ENCODE measurements at regions not wholly inside any gene's neighbourhood (a gene's known extent, or its start where the extent isn't known, plus 50 kb on each side); places are given as distances from the start of the nearest gene placed in this dataset.

GRCh38 chr4:185956544-185956940 lies 112.4 kb upstream of the TLR3 start:
- TF ChIP-seq, protein P1, sequence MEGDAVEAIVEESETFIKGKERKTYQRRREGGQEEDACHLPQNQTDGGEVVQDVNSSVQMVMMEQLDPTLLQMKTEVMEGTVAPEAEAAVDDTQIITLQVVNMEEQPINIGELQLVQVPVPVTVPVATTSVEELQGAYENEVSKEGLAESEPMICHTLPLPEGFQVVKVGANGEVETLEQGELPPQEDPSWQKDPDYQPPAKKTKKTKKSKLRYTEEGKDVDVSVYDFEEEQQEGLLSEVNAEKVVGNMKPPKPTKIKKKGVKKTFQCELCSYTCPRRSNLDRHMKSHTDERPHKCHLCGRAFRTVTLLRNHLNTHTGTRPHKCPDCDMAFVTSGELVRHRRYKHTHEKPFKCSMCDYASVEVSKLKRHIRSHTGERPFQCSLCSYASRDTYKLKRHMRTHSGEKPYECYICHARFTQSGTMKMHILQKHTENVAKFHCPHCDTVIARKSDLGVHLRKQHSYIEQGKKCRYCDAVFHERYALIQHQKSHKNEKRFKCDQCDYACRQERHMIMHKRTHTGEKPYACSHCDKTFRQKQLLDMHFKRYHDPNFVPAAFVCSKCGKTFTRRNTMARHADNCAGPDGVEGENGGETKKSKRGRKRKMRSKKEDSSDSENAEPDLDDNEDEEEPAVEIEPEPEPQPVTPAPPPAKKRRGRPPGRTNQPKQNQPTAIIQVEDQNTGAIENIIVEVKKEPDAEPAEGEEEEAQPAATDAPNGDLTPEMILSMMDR (IDR thresholded peaks at IDR 0.05; ENCODE audit: low read depth, low read length), result no peak
- TF ChIP-seq, protein P2, sequence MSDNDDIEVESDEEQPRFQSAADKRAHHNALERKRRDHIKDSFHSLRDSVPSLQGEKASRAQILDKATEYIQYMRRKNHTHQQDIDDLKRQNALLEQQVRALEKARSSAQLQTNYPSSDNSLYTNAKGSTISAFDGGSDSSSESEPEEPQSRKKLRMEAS (IDR thresholded peaks at IDR 0.05; ENCODE audit: low read depth, low read length), result no peak
- no peak for TF ChIP-seq MYC (IDR thresholded peaks at IDR 0.05; ENCODE audit: low read depth, low read length)

Data from NB4 (cell line).